ENCODE measurements at regions not wholly inside any gene's neighbourhood (a gene's known extent, or its start where the extent isn't known, plus 50 kb on each side); places are given as distances from the start of the nearest gene placed in this dataset.

DNA sequence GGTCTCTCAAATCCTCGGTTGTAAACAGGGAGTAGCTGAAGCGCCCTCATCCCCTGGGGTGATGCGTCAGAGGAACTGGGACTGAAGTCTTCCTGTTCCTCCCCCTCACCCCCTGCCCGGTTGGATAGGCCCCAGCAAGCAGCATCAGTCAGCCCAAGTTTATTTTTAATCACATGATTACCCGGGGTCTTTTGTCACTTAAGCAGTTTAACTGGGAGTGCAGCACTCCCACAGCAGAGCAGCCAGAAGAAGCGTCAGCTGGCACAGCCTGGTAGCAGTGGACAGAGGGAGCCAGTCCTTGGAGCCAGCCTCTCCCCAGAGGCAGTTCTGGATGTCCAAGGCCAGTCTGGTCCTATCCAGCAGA, 342.1 kb downstream of the CTTN start:
- H3K4me3 ChIP-seq (ENCODE audit: low read depth, low read length) = no peak overlapping the region
- no peak for TF ChIP-seq CTCF (IDR thresholded peaks at IDR 0.05; ENCODE audit: borderline replicate concordance, insufficient read depth, low read depth, low read length)

- no peak for TF ChIP-seq CTCF (IDR thresholded peaks at IDR 0.05; ENCODE audit: borderline replicate concordance, insufficient read depth, low read depth, low read length)
- H3K4me3 ChIP-seq (ENCODE audit: low read depth, low read length) = no peak overlapping the region
Measured at GRCh38 chr11:70741085-70741484, 342.8 kb downstream of the CTTN start.

DNA sequence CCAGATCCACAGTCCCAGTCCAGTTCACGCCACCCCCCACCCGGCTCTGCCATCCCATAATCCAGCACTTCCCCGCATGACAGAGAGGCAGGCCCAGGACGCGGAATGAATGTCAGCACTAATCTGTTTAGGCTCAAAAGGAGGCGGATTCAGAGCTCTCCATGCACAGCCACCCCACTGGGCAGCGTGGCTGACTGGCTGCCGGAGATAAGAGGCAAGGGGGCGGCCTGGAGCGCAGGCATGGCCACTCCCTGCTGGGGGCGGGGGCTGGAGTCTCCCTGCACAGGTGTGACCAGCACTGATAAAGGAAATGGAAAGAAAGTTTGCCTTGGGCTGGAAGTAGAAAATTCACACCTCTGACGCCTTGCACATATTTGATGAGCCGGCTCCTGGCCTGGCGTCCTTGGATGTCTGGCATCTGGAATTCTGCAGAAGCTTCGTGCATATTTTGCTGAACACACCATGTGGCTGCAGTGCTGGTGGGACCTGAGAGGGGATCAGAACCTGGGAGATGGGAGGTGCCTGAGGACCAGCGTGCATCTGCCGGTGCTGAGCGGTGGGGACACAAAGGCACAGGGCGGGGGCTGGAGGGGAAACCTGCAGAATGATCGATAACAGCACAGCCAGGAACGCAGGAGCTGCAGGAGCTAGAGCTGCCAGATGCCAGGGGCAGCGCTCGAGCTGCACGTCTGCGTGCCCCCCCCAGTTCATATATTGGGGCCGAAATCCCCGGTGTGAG, 344.4 kb downstream of the CTTN start:
- H3K4me3 ChIP-seq (ENCODE audit: low read depth, low read length) = no peak overlapping the region
- no peak for TF ChIP-seq CTCF (IDR thresholded peaks at IDR 0.05; ENCODE audit: borderline replicate concordance, insufficient read depth, low read depth, low read length)

GRCh38 chr11:70743329-70743728, 345.0 kb downstream of the CTTN start:
- no peak overlapping the region for H3K4me3 ChIP-seq (ENCODE audit: low read depth, low read length)
- no peak for TF ChIP-seq CTCF (IDR thresholded peaks at IDR 0.05; ENCODE audit: borderline replicate concordance, insufficient read depth, low read depth, low read length)

GRCh38 chr11:70743941-70744351, 345.6 kb downstream of the CTTN start:
- no peak overlapping the region for H3K4me3 ChIP-seq (ENCODE audit: low read depth, low read length)
- TF ChIP-seq CTCF (IDR thresholded peaks at IDR 0.05; ENCODE audit: borderline replicate concordance, insufficient read depth, low read depth, low read length) = no peak

DNA sequence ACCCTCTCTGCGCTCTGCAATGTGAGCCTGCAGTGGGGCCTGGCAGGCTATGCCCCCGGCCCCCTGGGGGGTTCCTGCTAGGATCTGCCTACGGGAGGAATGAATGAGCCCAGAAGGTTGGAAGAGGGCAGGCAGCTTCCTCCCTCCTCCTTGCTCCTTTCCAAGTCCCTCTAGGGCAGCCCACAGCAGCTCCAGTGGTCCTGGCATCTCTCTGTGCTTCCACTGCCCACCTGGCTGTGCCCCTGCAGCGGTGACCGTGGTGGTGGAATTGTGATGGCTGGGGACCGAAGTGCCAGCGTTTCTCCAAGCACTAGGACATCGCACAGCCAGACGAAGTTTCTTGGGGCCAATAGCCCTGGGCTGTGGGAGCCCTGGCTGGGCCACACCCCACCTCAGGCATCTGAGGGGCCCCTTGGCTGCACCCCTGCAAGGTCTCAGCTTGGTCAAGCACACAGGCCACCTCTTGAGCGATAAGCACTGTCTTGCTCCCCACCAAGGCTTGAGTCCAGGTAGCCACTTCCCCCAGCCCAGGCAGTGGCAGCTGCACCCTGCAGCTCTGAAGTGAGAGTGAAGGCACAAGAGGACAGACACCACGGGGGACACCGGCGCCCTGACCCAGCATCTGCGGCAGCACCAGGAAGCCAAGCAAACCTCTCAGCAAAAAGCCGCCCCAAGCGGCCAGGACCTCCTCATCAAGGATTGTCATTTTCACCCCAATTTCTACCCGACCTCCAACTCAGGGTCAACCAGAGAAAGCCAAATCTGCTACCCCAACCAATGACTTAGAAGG, 346.3 kb downstream of the CTTN start:
- no peak overlapping the region for H3K4me3 ChIP-seq (ENCODE audit: low read depth, low read length)
- TF ChIP-seq CTCF (IDR thresholded peaks at IDR 0.05; ENCODE audit: borderline replicate concordance, insufficient read depth, low read depth, low read length) = no peak

- no peak for TF ChIP-seq CTCF (IDR thresholded peaks at IDR 0.05; ENCODE audit: borderline replicate concordance, insufficient read depth, low read depth, low read length)
Measured at GRCh38 chr11:70745451-70745850, 347.1 kb downstream of the CTTN start.

More at GRCh38 chr11:70745451-70745850, 347.1 kb downstream of the CTTN start:
- H3K4me3 ChIP-seq (ENCODE audit: low read depth, low read length) = no peak overlapping the region
